ENCODE measurements at regions not wholly inside any gene's neighbourhood (a gene's known extent, or its start where the extent isn't known, plus 50 kb on each side); places are given as distances from the start of the nearest gene placed in this dataset.

GRCh38 chr15:70483513-70483912, 279.8 kb downstream of the UACA start:
- no peak for DNase-seq (ENCODE audit: low spot score, unreplicated experiment)
- Mint-ChIP-seq H3K36me3 (ENCODE audit: insufficient read depth) (no peaks in the 10 kb centered on the region), H3K4me3 (ENCODE audit: low read depth) (no peak overlapping the region), H3K9me3 (ENCODE audit: low read depth) (no peaks in the 10 kb centered on the region), H3K4me1 (ENCODE audit: low read depth) (no peaks in the 10 kb centered on the region), H3K27ac (no peak overlapping the region), H3K27me3 (peaks cover 66% of the 10 kb centered on the region)
- no peak for TF ChIP-seq CTCF (IDR thresholded peaks at IDR 0.05; ENCODE audit: unreplicated experiment)

GRCh38 chr15:70480196-70480856, 283.0 kb downstream of the UACA start:
- Mint-ChIP-seq H3K36me3 (ENCODE audit: insufficient read depth) (no peaks in the 10 kb centered on the region), H3K4me1 (ENCODE audit: low read depth) (no peaks in the 10 kb centered on the region), H3K27ac (no peak overlapping the region), H3K4me3 (ENCODE audit: low read depth) (no peak overlapping the region), H3K27me3 (peaks cover 62% of the 10 kb centered on the region), H3K9me3 (ENCODE audit: low read depth) (no peaks in the 10 kb centered on the region)
- TF ChIP-seq CTCF (IDR thresholded peaks at IDR 0.05; ENCODE audit: unreplicated experiment): no peak
- DNase-seq (ENCODE audit: low spot score, unreplicated experiment): no peak

- no peak for TF ChIP-seq CTCF (IDR thresholded peaks at IDR 0.05; ENCODE audit: unreplicated experiment)
- Mint-ChIP-seq H3K27me3 (peaks cover 62% of the 10 kb centered on the region), H3K9me3 (ENCODE audit: low read depth) (no peaks in the 10 kb centered on the region), H3K27ac (no peak overlapping the region), H3K36me3 (ENCODE audit: insufficient read depth) (no peaks in the 10 kb centered on the region), H3K4me1 (ENCODE audit: low read depth) (no peaks in the 10 kb centered on the region), H3K4me3 (ENCODE audit: low read depth) (no peak overlapping the region)
- DNase-seq (ENCODE audit: low spot score, unreplicated experiment): no peak
These were observed 283.6 kb downstream of the UACA start for GRCh38 chr15:70479785-70480184.

GRCh38 chr15:70479056-70479455, 284.3 kb downstream of the UACA start:
- no peaks in the 10 kb centered on the region for H3K9me3 Mint-ChIP-seq (ENCODE audit: low read depth)
- no peak overlapping the region for H3K27ac Mint-ChIP-seq
- H3K4me1 Mint-ChIP-seq (ENCODE audit: low read depth): no peaks in the 10 kb centered on the region
- no peak for TF ChIP-seq CTCF (IDR thresholded peaks at IDR 0.05; ENCODE audit: unreplicated experiment)
- H3K27me3 Mint-ChIP-seq: peaks cover 60% of the 10 kb centered on the region
- no peak for DNase-seq (ENCODE audit: low spot score, unreplicated experiment)
- no peaks in the 10 kb centered on the region for H3K36me3 Mint-ChIP-seq (ENCODE audit: insufficient read depth)
- H3K4me3 Mint-ChIP-seq (ENCODE audit: low read depth): no peak overlapping the region

GRCh38 chr15:70478251-70478990, 284.9 kb downstream of the UACA start:
- Mint-ChIP-seq H3K9me3 (ENCODE audit: low read depth) (no peaks in the 10 kb centered on the region), H3K27me3 (peaks cover 58% of the 10 kb centered on the region), H3K36me3 (ENCODE audit: insufficient read depth) (no peaks in the 10 kb centered on the region), H3K27ac (no peak overlapping the region), H3K4me1 (ENCODE audit: low read depth) (no peaks in the 10 kb centered on the region), H3K4me3 (ENCODE audit: low read depth) (no peak overlapping the region)
- no peak for TF ChIP-seq CTCF (IDR thresholded peaks at IDR 0.05; ENCODE audit: unreplicated experiment)
- DNase-seq (ENCODE audit: low spot score, unreplicated experiment): no peak

Measured in progenitor cell of endocrine pancreas (in vitro differentiated cells).